ENCODE measurements at regions not wholly inside any gene's neighbourhood (a gene's known extent, or its start where the extent isn't known, plus 50 kb on each side); places are given as distances from the start of the nearest gene placed in this dataset.

DNA sequence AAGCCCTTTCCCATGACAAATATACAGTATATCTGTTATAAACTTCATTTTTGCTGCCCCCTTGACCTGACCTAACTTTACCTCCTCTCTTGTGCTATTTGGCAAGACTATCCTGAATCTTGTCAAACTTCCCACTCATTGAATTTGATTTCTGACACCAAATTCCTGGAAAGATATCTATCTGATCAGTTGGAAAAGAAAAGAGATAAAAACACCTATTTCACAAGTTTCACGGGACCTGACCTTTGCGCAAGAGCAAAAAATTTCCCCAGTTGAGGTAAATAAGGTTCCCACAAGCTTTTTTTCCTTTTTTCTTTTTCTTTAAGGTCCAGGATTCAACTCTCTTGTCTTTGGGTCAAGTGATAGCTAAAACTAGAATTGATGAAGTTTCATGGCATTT lies 189.2 kb upstream of the LPP start (continued):
- TF ChIP-seq RAD21 (IDR thresholded peaks at IDR 0.05; ENCODE audit: low read depth) (no peak), EZH2 (IDR thresholded peaks at IDR 0.05) (no peak), CEBPB (IDR thresholded peaks at IDR 0.05; ENCODE audit: low read depth) (no peak), EZH2phosphoT487 (IDR thresholded peaks at IDR 0.05; ENCODE audit: borderline replicate concordance) (no peak)

DNA sequence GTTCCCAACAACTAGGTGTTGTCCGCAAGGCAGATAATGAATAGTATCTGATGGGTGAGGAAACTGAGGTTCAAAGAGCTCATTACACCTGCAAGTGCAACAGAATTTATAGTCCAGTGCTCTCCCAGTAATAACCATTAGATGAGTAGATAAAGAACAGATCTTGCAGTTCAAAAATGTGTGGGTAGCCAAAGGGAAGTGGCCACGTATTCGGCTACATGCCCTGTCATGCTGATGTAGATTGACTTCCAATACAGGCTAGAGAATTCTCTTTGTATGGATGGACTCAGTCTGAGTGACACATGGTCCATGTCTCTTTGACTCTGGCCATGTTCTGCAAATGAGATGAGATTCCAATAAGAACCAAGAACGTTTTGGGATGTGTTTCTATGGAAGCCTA lies 187.9 kb upstream of the LPP start:
- Histone ChIP-seq H3K36me3 (ENCODE audit: control insufficient read depth in 1 of 2, insufficient read depth in 2 of 2, low read length in 2 of 2) (no peaks in the 10 kb centered on the region), H3K27me3 (ENCODE audit: insufficient read depth, low read length) (no peaks in the 10 kb centered on the region), H3K4me3 (replicated peaks in 1 of 2; ENCODE audit: low read depth in 1 of 2, low read length in 2 of 2) (no peak overlapping the region), H3K4me2 (ENCODE audit: low read length) (no peak overlapping the region), H3K27ac (ENCODE audit: low read depth, low read length) (no peak overlapping the region), H3K9ac (ENCODE audit: low read length) (no peak overlapping the region), H3K9me3 (ENCODE audit: control insufficient read depth in 1 of 2, insufficient read depth in 1 of 2, low read depth in 1 of 2, low read length in 2 of 2) (no peaks in the 10 kb centered on the region), H3K9me2 (ENCODE audit: insufficient read depth) (no peaks in the 10 kb centered on the region), H3K79me2 (ENCODE audit: insufficient read depth, low read length) (no peaks in the 10 kb centered on the region), H4K20me1 (ENCODE audit: insufficient read depth) (no peaks in the 10 kb centered on the region), H3K4me1 (ENCODE audit: control insufficient read depth in 1 of 2, insufficient read depth in 2 of 2, low read length in 2 of 2) (peaks cover 0 to 11% of the 10 kb centered on the region in 2 experiments; a peak in 2 of 4 replicates), H2AFZ (ENCODE audit: low read depth, low read length, poor library complexity, severe bottlenecking) (no peak overlapping the region)
- ChIA-PET RAD21 (ENCODE audit: low non-redundant PET in 1 of 2, low total read pairs in 2 of 2, uncharacterized antibody in 2 of 2, unreplicated experiment in 2 of 2) (no interaction called here), CTCF (no interaction called here), POLR2A (no interaction called here)
- DNase-seq (ENCODE audit: low read depth, low spot score): no peak
- intact Hi-C loops (cut with micrococcal nuclease): loop anchor here (10.0 kb wide), 1 partner anchor 221 kb away; the partner anchor contains the start of gene BCL6
- no TSS peak for BruUV-seq (replicated peaks)
- TF ChIP-seq CEBPB (IDR thresholded peaks at IDR 0.05; ENCODE audit: low read depth) (no peak), ZFX (IDR thresholded peaks at IDR 0.05) (no peak), CBX3 (IDR thresholded peaks at IDR 0.05; ENCODE audit: low read depth) (no peak), EZH2 (IDR thresholded peaks at IDR 0.05) (no peak), POLR2AphosphoS5 (IDR thresholded peaks at IDR 0.05; ENCODE audit: low read depth, low read length) (no peak), TCF7L2 (IDR thresholded peaks at IDR 0.05; ENCODE audit: borderline replicate concordance, extremely low read depth, insufficient read depth, insufficient read length) (no peak), EZH2phosphoT487 (IDR thresholded peaks at IDR 0.05; ENCODE audit: borderline replicate concordance) (no peak), SP1 (IDR thresholded peaks at IDR 0.05; ENCODE audit: low read depth) (no peak), EGR1 (IDR thresholded peaks at IDR 0.05; ENCODE audit: low read depth) (no peak), JUND (IDR thresholded peaks at IDR 0.05) (no peak), RAD21 (IDR thresholded peaks at IDR 0.05; ENCODE audit: low read depth) (no peak), YY1 (IDR thresholded peaks at IDR 0.05; ENCODE audit: extremely low read depth, insufficient replicate concordance, low read depth, low read length) (no peak)
- TF ChIP-seq, protein P1, sequence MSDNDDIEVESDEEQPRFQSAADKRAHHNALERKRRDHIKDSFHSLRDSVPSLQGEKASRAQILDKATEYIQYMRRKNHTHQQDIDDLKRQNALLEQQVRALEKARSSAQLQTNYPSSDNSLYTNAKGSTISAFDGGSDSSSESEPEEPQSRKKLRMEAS (IDR thresholded peaks at IDR 0.05): no peak
- TF ChIP-seq, protein P2, sequence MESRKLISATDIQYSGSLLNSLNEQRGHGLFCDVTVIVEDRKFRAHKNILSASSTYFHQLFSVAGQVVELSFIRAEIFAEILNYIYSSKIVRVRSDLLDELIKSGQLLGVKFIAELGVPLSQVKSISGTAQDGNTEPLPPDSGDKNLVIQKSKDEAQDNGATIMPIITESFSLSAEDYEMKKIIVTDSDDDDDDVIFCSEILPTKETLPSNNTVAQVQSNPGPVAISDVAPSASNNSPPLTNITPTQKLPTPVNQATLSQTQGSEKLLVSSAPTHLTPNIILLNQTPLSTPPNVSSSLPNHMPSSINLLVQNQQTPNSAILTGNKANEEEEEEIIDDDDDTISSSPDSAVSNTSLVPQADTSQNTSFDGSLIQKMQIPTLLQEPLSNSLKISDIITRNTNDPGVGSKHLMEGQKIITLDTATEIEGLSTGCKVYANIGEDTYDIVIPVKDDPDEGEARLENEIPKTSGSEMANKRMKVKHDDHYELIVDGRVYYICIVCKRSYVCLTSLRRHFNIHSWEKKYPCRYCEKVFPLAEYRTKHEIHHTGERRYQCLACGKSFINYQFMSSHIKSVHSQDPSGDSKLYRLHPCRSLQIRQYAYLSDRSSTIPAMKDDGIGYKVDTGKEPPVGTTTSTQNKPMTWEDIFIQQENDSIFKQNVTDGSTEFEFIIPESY (IDR thresholded peaks at IDR 0.05; ENCODE audit: extremely low read depth, insufficient replicate concordance, low read length): no peak
- TF ChIP-seq, protein P3, sequence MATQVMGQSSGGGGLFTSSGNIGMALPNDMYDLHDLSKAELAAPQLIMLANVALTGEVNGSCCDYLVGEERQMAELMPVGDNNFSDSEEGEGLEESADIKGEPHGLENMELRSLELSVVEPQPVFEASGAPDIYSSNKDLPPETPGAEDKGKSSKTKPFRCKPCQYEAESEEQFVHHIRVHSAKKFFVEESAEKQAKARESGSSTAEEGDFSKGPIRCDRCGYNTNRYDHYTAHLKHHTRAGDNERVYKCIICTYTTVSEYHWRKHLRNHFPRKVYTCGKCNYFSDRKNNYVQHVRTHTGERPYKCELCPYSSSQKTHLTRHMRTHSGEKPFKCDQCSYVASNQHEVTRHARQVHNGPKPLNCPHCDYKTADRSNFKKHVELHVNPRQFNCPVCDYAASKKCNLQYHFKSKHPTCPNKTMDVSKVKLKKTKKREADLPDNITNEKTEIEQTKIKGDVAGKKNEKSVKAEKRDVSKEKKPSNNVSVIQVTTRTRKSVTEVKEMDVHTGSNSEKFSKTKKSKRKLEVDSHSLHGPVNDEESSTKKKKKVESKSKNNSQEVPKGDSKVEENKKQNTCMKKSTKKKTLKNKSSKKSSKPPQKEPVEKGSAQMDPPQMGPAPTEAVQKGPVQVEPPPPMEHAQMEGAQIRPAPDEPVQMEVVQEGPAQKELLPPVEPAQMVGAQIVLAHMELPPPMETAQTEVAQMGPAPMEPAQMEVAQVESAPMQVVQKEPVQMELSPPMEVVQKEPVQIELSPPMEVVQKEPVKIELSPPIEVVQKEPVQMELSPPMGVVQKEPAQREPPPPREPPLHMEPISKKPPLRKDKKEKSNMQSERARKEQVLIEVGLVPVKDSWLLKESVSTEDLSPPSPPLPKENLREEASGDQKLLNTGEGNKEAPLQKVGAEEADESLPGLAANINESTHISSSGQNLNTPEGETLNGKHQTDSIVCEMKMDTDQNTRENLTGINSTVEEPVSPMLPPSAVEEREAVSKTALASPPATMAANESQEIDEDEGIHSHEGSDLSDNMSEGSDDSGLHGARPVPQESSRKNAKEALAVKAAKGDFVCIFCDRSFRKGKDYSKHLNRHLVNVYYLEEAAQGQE (IDR thresholded peaks at IDR 0.05; ENCODE audit: low read depth): no peak
- TF ChIP-seq, protein P4, sequence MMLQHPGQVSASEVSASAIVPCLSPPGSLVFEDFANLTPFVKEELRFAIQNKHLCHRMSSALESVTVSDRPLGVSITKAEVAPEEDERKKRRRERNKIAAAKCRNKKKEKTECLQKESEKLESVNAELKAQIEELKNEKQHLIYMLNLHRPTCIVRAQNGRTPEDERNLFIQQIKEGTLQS (IDR thresholded peaks at IDR 0.05): no peak
- ATAC-seq: no peak

All from HCT116 (cell line).